Sciatic nerve (tissue), 2 donors: ENCODE measurements at regions not wholly inside any gene's neighbourhood (a gene's known extent, or its start where the extent isn't known, plus 50 kb on each side); places are given as distances from the start of the nearest gene placed in this dataset.
"Not testable (repeated sequence)": the region's sequence is repeated elsewhere in the genome, so short reads cannot be mapped to it uniquely, and the experiment has no call there.

ENCODE experiments used
- ATAC-seq: fragments of 200-7000 bp; cut with Tn5 transposase; one replicate; pipeline ENCODE4 v1.9.1; 2020; ENCODE audit warnings: mild to moderate bottlenecking, moderate library complexity
- DNase-seq: peaks from one replicate; pipeline ENCODE4 v3.0.0-alpha.2; 2020; ENCODE audit warnings: low spot score
- intact Hi-C: fragments of 100-400 bp; cut with DNase I; formaldehyde crosslinking; loops from one replicate; pipeline ENCODE4 v1.14.2; 2022
- donor health status: DM: no; HTN: no; CAD: no.
- donor health status: DM: no; HTN: no; CAD: no.

DNA sequence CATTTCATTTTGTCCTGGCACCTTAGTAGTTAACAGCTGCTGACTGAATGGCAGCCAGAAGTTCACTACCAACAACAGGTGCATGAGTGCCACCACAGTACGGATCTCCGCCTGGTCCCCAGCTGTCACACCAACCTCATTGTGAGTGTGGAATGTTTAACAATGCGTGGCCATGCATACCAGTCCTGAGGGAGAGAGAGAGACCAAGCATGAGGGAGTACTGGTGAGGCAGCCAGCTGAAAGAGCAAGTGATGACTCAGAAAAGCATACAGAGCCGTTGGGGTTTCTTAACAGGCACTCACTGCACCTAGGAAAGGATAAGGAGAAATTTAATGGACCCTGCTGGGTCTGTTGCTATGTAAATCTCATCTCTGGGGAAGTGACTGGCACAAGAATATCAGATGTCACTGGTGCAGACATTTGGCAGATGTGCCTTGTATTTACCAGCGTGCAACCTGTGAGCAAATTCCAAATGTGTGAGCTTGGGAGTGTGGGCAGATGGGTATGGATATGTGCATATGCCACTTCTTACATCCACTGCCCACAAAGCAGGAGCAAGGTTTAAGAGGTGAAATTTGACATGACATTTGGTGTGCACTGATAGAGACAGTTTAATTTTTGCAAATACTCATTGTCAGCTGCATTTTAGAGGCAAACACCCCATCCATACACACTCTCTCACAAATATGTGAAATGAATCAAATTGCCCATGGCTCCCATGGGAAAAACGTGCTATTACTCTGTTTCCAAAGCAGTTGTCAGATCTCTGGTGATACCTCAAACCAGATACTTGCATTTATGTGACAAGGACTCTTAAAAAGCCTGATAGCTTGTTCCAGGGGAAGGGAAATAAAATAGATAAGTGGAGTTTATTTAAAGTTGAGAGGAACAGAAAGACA lies 245.2 kb upstream of the ARPP21 start:
- intact Hi-C loops = no loop called here
- DNase-seq (no peak), ATAC-seq (no peak)

DNA sequence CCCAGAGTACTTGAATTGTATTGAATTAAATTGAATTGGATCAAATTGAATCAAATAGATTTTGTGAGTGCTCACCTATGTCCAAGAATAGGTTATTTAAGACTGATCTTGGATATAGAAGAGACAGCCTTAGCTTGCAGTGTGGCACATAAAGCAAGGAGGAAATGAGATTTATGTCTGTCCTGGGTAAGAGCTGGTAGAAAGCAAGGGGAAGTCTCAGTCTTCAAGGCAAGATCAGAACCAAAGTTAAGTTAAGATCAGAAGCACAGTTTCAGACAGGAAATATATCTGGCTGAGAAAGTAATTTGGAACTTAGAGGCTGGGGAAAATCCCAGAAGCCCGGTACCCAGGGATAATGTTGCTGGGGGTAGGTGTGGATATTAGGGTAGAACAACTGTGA lies 244.4 kb upstream of the ARPP21 start:
- DNase-seq (no peak), ATAC-seq (no peak)
- intact Hi-C loops = no loop called here

DNA sequence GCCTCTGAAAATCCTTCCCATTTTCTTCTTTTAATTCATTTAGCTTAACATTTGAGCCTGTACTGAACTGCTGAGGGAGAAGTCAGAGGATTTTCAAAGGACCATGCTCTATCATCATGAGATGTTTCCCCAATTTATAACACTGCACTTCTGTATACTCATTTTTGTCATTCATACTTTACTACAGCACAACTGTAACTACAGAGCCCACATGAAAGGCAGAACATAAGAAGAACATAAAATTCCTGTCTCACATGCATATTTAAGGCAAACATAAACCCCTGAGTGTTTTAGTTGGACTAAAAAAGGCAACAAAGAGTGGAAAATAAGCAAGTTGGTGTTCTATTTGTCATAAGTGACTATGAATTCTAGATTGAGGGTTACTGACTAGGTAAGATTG lies 237.7 kb upstream of the ARPP21 start:
- no peak for DNase-seq
- ATAC-seq = no peak
- intact Hi-C loops = no loop called here

DNA sequence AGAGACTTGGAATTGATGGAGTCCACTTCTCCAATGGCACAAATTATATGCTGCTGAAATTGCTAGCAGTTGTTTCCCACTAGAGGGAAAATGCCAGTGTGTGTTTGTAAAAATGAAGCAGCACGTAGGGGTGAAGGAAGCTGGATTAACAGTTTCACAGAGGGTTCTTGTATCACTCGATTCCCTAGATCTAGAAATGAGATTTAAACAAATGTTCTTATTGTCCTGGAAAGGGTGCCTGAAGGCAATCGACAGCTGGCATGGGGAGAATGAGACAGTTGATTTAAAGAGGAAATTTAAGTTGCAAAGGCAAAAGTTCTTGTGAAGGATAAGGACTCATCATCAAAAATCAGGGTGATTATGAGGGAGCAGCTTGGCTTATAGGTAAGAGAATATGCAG lies 234.8 kb upstream of the ARPP21 start:
- DNase-seq = no peak
- intact Hi-C loops = no loop called here
- no peak for ATAC-seq

DNA sequence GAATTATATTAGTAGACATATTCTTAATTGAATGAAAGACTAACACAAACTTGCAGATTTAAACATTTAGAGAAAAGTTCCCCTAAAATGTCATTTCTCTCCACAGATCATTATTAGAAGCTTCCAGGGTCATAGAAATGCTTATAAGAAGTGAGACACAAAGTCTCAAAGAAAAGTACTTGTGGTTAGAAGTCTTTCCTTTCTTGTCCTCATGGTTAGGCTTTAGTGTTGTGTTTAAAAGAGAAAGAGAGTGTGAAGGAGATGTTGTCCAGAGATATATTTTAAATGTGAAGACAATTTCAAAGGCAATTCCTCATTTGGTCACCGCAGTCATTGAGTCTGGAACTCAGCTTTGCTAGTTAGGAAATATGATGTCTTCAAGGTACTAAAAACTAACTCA lies 230.4 kb upstream of the ARPP21 start:
- intact Hi-C loops = no loop called here
- ATAC-seq = no peak
- DNase-seq = no peak

DNA sequence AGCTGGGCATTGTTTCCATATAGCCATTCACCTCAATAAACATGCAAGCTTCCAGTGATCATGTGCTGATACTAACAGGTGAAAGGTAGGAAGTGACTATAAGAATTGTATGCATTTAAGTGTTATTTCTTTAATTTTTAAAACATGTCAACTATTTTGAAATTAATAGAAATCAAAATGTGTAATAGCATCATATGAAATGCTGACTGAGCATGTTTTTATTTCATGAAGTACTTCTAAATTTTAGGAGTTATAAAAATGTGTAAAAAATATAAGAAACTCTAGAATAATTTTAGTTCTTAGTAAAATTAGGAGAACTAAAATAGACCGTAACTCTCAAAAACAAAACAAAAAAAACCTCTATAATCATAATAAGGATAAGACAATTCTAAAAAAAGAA lies 229.3 kb upstream of the ARPP21 start:
- ATAC-seq (no peak), DNase-seq (no peak)
- intact Hi-C loops = no loop called here

DNA sequence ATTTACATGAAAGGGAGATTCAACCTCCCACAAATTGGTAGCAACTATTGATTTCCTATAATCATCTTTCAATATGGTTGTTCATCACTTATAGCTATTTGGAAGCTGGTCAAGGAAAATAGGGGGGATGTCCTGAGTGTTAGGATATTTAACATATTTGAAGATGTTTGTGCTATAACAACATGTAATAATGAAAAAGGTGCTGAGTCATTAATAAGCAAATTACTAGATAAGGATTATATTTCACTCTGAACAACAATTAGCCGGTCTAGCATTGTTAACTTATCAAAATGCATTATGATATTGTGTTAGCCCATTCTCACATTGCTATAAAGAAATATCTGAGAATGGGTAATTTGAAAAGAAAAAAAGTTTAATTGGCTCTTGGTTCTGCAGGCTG lies 225.8 kb upstream of the ARPP21 start:
- intact Hi-C loops = no loop called here
- ATAC-seq (no peak), DNase-seq (no peak)

DNA sequence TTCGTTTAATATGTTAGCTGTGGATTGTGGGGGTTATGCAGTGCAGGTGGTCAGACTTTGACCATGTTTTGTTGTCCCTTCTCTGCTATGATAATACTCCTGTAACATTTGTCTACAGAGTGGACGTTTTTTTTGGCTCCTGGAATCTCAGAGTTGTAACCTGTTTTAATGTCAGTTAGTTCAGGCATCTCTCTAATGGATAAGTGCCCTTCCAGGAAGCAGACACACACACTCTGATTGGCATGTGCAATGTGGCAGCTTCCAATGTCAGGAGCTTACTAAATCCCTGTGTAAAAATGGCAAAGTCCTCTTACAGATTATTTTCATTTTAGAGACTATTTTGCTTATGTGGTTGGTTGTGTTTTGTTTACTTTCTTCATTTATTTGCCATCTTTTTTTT lies 222.2 kb upstream of the ARPP21 start:
- intact Hi-C loops = no loop called here
- ATAC-seq = no peak
- no peak for DNase-seq

DNA sequence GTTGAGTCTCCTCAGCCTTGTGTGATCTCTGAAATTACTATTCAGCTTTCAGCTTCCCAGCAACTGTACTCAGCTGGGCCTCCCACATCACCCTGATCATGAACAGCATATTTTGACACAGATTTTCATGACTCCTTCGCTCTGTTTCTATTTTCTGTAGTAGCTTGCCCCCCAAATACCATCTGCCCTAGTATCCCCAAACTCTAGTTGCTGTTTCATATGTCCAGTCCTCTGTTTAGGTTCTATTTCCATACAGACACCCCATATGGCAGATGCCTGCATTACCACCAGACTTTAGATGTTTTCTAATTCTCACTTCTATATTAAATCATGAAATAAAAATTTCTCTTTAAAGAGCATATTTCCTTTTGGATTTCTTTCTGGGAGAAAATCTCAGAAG lies 217.2 kb upstream of the ARPP21 start:
- ATAC-seq (no peak), DNase-seq (no peak)
- intact Hi-C loops = loop anchor here (5.0 kb wide), 1 partner anchor 950 kb away; no protein-coding TSS in a partner anchor

DNA sequence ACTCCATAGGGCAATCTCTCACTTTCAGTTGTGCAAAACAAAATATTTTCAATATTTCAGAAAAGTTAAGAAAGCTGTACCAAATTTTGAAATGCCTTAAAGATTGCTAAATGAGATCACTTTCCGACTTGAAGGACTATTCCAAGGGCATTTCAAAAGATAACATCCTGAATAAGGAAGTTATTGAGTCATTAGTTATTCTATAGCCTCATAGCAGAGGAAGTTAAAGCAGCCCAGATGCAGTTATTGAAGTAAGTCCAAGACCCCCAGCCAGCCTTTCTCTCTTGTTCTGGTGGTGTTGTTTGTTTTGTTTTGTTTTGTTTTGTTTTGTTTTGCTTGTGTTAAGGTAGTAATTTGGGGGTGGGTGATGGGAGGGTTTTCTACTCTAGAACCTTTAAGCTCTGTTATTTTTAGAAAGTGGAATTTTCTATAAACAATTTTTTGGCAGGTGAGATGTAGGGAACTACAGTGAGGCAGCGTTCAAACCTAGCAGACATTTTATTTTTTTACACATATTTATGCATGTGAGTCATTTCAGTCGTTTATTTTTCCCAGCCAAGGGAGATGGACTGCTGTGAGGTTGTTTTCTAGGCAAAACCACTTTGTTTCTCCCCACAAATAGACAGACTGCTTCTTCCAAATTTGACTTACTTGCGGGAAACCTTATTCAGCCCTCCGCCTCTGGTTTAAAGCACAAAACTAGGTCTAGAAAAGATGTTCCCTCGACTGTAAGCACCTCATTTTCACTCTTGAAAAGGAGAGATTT lies 216.3 kb upstream of the ARPP21 start:
- DNase-seq (no peak), ATAC-seq (no peak)
- intact Hi-C loops = loop anchor here (5.0 kb wide), 1 partner anchor 949 kb away; no protein-coding TSS in a partner anchor

DNA sequence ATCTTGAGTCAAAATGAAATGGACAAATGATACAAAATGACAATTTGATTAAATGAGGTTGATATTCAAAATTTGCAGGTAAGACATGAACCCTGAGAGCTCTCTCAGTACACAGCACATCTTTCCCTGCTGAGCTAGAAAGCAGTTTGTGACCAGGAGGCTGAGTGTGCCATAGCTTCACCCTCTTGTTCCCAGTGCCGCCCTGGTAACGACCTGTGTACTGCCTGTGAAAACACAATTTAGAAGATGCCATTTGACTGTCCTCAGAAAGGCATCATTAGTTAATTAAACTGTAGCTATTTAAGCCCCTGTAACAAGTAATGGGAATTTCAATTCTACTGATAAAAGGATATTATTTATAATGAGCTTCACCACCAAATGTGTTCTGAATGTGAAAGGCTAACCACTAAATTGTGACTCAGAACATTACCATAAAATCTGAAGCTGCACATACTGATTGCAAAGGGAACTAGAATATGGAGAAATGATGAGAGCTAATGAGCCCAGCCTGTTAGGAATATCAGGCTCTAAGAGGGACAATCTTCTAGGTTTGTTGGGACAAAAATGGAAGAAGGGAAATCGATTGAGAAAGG lies 212.9 kb upstream of the ARPP21 start:
- no peak for DNase-seq
- intact Hi-C loops = no loop called here
- no peak for ATAC-seq

DNA sequence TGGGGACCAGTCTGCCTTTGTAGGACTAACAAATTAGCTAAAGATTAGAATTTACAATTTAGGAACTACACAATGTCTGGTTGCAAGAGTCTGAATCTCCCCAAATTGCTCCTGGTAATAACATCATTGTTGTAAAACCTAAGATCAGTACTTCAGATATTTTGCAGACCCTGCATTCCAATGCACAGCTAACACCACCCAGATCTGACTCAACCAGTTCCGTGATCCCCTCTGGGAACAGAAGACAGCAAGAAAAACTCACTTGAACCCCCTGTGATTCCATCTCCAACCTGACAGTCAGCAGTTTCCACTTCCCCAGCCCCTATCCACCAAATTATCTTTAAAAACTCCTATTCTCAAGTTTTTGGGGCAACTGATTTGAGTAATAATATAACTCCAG lies 201.9 kb upstream of the ARPP21 start:
- intact Hi-C loops = no loop called here
- DNase-seq (no peak), ATAC-seq (no peak)

DNA sequence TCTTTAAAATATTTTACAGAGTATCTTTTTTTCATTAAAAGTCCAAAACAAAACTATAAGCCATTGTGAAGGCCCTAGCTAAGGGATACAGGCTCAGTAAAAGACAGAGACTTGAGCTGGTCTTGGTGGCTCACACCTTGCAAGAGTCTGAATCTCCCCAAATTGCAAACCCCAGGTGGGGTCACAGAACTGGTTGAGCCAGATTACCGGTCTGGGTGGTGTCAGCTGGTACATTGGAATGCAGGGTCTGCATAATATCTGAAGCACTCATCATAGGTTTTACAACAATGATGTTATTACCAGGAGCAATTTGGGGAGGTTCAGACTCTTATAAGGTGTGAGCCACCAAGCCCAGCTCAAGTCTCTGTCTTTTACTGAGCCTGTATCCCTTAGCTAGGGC lies 201.2 kb upstream of the ARPP21 start:
- DNase-seq (no peak), ATAC-seq (no peak)
- intact Hi-C loops = no loop called here

DNA sequence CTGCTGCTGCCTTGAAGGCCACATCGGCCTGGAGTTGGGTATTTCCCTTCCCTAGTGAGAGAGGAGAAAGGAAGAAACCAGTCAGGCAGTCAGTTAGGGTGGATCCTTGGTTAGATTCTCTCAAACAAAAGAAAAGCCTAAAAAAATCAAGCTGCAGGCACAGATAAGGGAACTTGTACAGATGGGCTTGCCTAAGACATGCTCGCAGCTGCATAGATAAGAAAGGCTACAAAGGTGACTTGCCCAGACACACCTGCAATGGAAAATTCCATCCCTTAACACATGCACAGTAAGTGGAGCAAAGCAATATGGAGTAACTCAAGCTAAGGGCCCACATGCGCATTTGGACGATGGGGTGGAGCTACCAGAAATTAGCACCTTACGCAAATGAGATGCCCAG lies 199.7 kb upstream of the ARPP21 start:
- intact Hi-C loops = no loop called here
- no peak for DNase-seq
- no peak for ATAC-seq

DNA sequence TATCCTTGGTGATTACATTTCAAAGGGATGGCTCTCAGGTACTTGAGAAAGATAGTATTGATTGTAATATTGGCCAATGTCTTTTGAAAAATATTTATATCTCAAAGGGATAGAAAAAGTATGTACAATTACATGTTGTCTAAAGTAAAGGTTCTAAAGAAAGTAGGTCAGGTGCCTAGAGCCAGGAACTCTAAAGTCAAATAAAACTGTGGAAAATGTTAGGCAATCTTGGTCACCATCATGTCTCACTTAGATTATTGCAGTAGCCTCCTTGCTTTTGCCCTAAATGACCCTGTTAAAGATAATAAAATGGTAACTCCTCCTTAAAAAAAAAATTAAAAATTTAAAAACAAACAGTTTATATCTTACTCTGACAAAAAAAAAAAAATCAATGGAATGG lies 198.5 kb upstream of the ARPP21 start:
- DNase-seq (no peak), ATAC-seq (no peak)
- intact Hi-C loops = no loop called here

DNA sequence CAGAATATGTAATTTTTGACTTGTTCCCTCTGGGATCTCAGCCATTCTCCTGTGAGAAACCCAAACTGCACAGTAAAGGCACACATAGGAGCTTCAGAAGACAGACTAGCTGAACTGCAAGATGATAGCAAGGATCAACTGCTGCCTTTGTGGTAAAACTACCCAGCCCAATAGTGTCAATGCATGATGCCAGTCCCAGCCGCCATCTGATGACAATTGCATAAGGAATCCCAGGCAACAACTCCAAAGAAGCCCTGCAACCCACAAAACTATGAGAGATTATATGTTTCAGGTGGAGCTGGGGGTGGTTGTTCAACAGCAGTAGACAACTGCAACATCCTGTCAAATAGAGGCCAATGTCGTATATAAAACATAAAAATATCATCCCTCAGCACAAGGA lies 192.4 kb upstream of the ARPP21 start:
- ATAC-seq = no peak
- intact Hi-C loops = no loop called here

DNA sequence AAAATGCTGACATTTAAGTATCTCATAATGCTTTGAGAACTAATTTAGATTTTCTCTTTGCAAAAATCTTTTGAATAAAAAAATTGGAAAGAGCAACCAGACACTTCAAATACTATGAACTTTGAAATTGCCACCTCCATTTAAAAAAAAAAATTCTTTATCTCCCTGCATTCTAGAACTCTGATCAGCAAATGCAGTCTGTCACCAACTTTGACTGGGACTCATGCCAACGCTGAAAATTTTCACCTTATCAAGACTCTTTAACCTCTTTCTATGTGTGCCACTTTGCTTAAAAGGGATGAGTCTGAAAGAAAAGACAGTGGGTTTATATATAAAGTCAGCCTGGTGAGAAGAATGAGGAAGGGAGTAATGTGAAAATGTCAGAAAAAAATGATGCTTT lies 191.2 kb upstream of the ARPP21 start:
- no peak for ATAC-seq
- intact Hi-C loops = no loop called here

More for the DNA sequence above, 192.4 kb upstream of the ARPP21 start:
- DNase-seq = no peak

DNA sequence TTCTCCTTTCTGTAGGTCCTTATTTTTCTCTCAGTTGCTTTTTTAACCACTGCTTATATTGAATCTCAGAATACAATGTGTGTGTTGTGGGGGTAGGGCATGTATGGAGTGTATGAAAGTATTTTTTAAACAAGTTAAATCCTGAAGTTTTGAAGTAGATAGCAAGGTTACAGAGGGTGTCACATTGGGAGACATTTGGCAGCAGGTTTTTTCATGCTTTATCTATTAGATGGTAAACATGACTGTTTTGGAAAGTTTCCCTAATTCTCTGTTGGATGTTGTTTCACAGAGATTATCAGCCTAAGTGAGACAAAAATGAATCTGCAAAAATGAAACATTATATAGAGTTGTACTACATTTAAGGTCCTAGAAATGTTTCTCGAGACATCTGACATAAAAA lies 190.6 kb upstream of the ARPP21 start:
- DNase-seq (no peak), ATAC-seq (no peak)
- intact Hi-C loops = no loop called here

More for the DNA sequence above, 191.2 kb upstream of the ARPP21 start:
- no peak for DNase-seq

DNA sequence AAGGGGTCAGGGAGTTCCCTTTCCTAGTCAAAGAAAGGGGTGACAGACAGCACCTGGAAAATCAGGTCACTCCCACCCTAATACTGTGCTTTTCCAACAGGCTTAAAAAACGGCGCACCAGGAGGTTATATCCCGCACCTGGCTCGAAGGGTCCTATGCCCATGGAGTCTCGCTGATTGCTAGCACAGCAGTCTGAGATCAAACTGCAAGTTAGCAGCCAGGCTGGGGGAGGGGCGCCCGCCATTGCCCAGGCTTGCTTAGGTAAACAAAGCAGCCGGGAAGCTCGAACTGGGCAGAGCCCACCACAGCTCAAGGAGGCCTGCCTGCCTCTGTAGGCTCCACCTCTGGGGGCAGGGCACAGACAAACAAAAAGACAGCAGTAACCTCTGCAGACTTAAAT lies 184.5 kb upstream of the ARPP21 start:
- intact Hi-C loops, DNase-seq, ATAC-seq: not testable (repeated sequence)

DNA sequence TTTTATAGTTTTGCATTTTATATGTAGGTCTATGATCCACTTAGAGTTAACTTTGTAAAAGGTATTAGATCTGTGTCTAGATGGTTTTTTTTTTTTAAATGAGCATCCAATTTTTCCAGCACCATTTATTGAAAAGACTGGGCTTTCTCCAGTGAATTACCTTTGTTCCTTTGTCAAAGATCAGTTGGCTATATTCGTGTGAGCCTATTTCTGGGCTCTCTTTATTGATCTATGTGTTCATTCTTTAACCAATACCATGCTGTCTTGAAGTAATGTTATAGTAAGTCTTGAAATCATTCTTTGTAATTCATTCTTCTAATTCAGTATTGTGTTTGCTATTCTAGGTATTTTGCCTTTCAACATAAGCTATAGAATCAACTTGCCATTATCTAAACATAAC lies 165.4 kb upstream of the ARPP21 start:
- ATAC-seq (no peak), DNase-seq (no peak)
- intact Hi-C loops = no loop called here
